OCI-M2 (cell line): ENCODE measurements at regions not wholly inside any gene's neighbourhood (a gene's known extent, or its start where the extent isn't known, plus 50 kb on each side); places are given as distances from the start of the nearest gene placed in this dataset.

Experiments
- DNase-seq: peaks from one replicate; lab custom pipeline; 2025; ENCODE audit not compliant: unreplicated experiment; lab: John Stamatoyannopoulos, UW

GRCh38 chr3:153714588-153715290 lies 406.5 kb upstream of the ARHGEF26 start:
- DNase-seq, result no peak

GRCh38 chr3:153722157-153722556 lies 399.0 kb upstream of the ARHGEF26 start:
- DNase-seq, result no peak

GRCh38 chr3:153731071-153731470 lies 390.1 kb upstream of the ARHGEF26 start:
- no peak for DNase-seq

- no peak for DNase-seq
Observed at GRCh38 chr3:153734777-153735551, 386.2 kb upstream of the ARHGEF26 start.

GRCh38 chr3:153740109-153740508 lies 381.1 kb upstream of the ARHGEF26 start:
- DNase-seq, result no peak

- no peak for DNase-seq
Observed at GRCh38 chr3:153744889-153745288, 376.3 kb upstream of the ARHGEF26 start.

GRCh38 chr3:153746211-153746610 lies 375.0 kb upstream of the ARHGEF26 start:
- no peak for DNase-seq

GRCh38 chr3:153749070-153749610 lies 372.1 kb upstream of the ARHGEF26 start:
- DNase-seq, result no peak

GRCh38 chr3:153752405-153753027 lies 368.7 kb upstream of the ARHGEF26 start:
- no peak for DNase-seq

GRCh38 chr3:153753035-153753434 lies 368.2 kb upstream of the ARHGEF26 start:
- no peak for DNase-seq

- DNase-seq, result no peak
Observed at GRCh38 chr3:153756816-153757215, 364.4 kb upstream of the ARHGEF26 start.

- DNase-seq, result no peak
Observed at GRCh38 chr3:153757839-153758238, 363.4 kb upstream of the ARHGEF26 start.

- no peak for DNase-seq
Observed at GRCh38 chr3:153760948-153761347, 360.2 kb upstream of the ARHGEF26 start.

- no peak for DNase-seq
Observed at GRCh38 chr3:153762411-153763235, 358.6 kb upstream of the ARHGEF26 start.

GRCh38 chr3:153767601-153768560 lies 353.3 kb upstream of the ARHGEF26 start:
- DNase-seq, result no peak

- no peak for DNase-seq
Observed at GRCh38 chr3:153768561-153769469, 352.4 kb upstream of the ARHGEF26 start.

- DNase-seq, result no peak
Observed at GRCh38 chr3:153783106-153783505, 338.1 kb upstream of the ARHGEF26 start.

- no peak for DNase-seq
Observed at GRCh38 chr3:153783741-153784480, 337.3 kb upstream of the ARHGEF26 start.
